ENCODE measurements at regions not wholly inside any gene's neighbourhood (a gene's known extent, or its start where the extent isn't known, plus 50 kb on each side); places are given as distances from the start of the nearest gene placed in this dataset.
"Not testable (repeated sequence)": the region's sequence is repeated elsewhere in the genome, so short reads cannot be mapped to it uniquely, and the experiment has no call there.

DNA sequence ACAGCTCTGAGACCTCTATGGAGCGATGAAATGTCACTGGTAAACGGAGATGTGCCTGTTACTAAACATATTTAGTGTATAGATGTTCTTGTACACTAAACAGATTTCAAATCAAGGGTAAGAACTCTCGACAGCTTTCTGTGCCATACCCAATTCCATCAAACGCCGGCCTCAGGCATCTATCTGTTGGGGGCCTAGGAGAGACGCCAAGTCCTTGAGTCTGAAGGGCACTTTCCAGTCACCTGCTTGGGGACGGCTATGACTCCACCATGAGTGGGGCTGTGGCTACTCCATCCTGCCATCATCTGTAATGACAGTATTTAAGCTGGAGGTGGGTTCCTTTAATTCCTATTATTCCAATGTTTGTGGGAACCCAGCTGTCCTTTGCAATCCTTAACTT lies 87.8 kb downstream of the SHANK2 start (continued):
- TF ChIP-seq FOSL2 (IDR thresholded peaks at IDR 0.05), result no peak
- no peak for TF ChIP-seq FOSL2 (CRISPR knock-in tag; IDR thresholded peaks at IDR 0.05)
- TF ChIP-seq, protein P1, sequence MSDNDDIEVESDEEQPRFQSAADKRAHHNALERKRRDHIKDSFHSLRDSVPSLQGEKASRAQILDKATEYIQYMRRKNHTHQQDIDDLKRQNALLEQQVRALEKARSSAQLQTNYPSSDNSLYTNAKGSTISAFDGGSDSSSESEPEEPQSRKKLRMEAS (IDR thresholded peaks at IDR 0.05), result no peak
- TF ChIP-seq POLR2AphosphoS2 (conservative IDR thresholded peaks at IDR 0.05; ENCODE audit: low read length), result no peak

DNA sequence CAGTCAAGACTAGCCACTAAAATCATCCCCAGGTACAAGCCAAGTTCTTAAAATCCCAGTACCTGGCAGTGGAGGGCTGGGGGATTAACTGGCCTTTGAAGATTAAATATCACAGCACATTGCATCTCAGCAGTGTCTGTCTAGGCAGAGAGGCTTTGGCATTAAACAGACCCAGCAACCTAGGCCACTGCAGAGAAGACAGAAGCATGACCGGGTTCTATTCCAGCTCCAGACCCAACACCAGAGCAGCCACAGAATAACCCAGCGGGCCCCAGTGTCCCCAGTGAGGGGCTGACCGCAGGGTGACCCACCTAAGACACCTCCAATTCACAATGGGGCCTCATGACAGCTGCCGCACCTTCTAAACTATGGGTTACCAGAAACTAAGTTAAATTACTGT lies 88.2 kb downstream of the SHANK2 start:
- Histone ChIP-seq H3K4me3 (no peak overlapping the region), H3K4me2 (no peak overlapping the region), H3K4me1 (peaks cover 3% of the 10 kb centered on the region; the same call in 2 of the 3 replicates), H3K9me3 (no peaks in the 10 kb centered on the region), H3K27ac (no peak overlapping the region)
- ChIA-PET CTCF (interaction anchor here (0.7 kb wide), 1 partner anchor 382 kb away, joined by 4 read pairs; no protein-coding TSS in a partner anchor), POLR2A (interaction anchor here (0.8 kb wide), 1 partner anchor 16 kb away, joined by 3 read pairs; no protein-coding TSS in a partner anchor)
- DNase-seq (ENCODE audit: low read depth in 1 of 2, low spot score in 1 of 2) (no peak), ATAC-seq (no peak; a peak in 1 of 6 replicates), FAIRE-seq (no peak)
- TF ChIP-seq RFX5 (IDR thresholded peaks at IDR 0.05), result no peak
- TF ChIP-seq, protein P2, sequence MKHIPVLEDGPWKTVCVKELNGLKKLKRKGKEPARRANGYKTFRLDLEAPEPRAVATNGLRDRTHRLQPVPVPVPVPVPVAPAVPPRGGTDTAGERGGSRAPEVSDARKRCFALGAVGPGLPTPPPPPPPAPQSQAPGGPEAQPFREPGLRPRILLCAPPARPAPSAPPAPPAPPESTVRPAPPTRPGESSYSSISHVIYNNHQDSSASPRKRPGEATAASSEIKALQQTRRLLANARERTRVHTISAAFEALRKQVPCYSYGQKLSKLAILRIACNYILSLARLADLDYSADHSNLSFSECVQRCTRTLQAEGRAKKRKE (CRISPR knock-in tag; IDR thresholded peaks at IDR 0.05; ENCODE audit: low read depth), result no peak
- TF ChIP-seq EP300 (IDR thresholded peaks at IDR 0.05), result no peak
- TF ChIP-seq HDAC2 (IDR thresholded peaks at IDR 0.05), result no peak
- no peak for TF ChIP-seq HOXA7 (CRISPR knock-in tag; IDR thresholded peaks at IDR 0.05)
- no peak for TF ChIP-seq ZSCAN20 (CRISPR knock-in tag; IDR thresholded peaks at IDR 0.05)
- TF ChIP-seq FOXS1 (CRISPR knock-in tag; IDR thresholded peaks at IDR 0.05), result no peak
- TF ChIP-seq, protein P3, sequence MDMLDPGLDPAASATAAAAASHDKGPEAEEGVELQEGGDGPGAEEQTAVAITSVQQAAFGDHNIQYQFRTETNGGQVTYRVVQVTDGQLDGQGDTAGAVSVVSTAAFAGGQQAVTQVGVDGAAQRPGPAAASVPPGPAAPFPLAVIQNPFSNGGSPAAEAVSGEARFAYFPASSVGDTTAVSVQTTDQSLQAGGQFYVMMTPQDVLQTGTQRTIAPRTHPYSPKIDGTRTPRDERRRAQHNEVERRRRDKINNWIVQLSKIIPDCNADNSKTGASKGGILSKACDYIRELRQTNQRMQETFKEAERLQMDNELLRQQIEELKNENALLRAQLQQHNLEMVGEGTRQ (IDR thresholded peaks at IDR 0.05), result no peak
- no peak for TF ChIP-seq ESRRA (IDR thresholded peaks at IDR 0.05; ENCODE audit: borderline replicate concordance, low read length)
- TF ChIP-seq RCOR1 (IDR thresholded peaks at IDR 0.05; ENCODE audit: low read depth, low read length), result no peak
- WGBS (ENCODE audit: missing lambda C conversion rate), result 87% methylated on average over 3 of the region's 4 CpGs

DNA sequence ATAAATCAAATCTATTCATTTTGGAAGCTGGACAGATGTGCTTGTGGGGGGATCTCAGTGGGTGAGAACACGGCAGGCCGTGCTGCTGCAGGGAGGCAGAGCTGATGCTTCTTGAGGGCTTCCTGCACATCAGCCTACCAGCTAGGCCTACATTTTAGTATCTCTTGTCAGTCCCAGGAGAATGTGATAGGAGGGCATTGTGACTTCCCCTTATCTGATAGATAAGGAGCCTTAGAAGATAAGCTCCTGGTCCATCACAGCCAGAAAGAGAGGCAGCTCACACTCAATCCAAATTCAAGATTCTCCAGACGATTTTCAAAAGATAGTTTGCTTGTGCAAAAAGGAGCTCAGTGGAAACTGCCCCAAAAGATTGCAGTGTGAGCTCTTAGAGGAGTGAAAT lies 89.0 kb downstream of the SHANK2 start:
- H3K4me1 ChIP-seq, result no peaks in the 10 kb centered on the region
- ChIA-PET POLR2A (interaction anchor here (0.8 kb wide), 1 partner anchor 17 kb away, joined by 3 read pairs; no protein-coding TSS in a partner anchor), CTCF (interaction anchor here (0.7 kb wide), 1 partner anchor 82 kb away, joined by 3 read pairs; no protein-coding TSS in a partner anchor)
- no peak for TF ChIP-seq FOSL2 (IDR thresholded peaks at IDR 0.05)
- no peak for TF ChIP-seq FOSL2 (CRISPR knock-in tag; IDR thresholded peaks at IDR 0.05)
- no peak for TF ChIP-seq CHD2 (IDR thresholded peaks at IDR 0.05; ENCODE audit: low read length, partially characterized antibody)
- TF ChIP-seq RARB (CRISPR knock-in tag; IDR thresholded peaks at IDR 0.05), result no peak
- TF ChIP-seq, protein P4, sequence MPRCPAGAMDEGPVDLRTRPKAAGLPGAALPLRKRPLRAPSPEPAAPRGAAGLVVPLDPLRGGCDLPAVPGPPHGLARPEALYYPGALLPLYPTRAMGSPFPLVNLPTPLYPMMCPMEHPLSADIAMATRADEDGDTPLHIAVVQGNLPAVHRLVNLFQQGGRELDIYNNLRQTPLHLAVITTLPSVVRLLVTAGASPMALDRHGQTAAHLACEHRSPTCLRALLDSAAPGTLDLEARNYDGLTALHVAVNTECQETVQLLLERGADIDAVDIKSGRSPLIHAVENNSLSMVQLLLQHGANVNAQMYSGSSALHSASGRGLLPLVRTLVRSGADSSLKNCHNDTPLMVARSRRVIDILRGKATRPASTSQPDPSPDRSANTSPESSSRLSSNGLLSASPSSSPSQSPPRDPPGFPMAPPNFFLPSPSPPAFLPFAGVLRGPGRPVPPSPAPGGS (IDR thresholded peaks at IDR 0.05), result no peak
- TF ChIP-seq, protein P5, sequence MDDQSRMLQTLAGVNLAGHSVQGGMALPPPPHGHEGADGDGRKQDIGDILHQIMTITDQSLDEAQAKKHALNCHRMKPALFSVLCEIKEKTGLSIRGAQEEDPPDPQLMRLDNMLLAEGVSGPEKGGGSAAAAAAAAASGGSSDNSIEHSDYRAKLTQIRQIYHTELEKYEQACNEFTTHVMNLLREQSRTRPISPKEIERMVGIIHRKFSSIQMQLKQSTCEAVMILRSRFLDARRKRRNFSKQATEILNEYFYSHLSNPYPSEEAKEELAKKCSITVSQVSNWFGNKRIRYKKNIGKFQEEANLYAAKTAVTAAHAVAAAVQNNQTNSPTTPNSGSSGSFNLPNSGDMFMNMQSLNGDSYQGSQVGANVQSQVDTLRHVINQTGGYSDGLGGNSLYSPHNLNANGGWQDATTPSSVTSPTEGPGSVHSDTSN (IDR thresholded peaks at IDR 0.05), result no peak
- H3K9me3 ChIP-seq, result no peaks in the 10 kb centered on the region
- H3K4me3 ChIP-seq, result no peak overlapping the region
- no peak overlapping the region for H3K27ac ChIP-seq
- WGBS (ENCODE audit: missing lambda C conversion rate), result 90% methylated on average over 3 of the region's 3 CpGs
- ATAC-seq (no peak), DNase-seq (ENCODE audit: low read depth in 1 of 2, low spot score in 1 of 2) (no peak), FAIRE-seq (no peak)
- no peak overlapping the region for H3K4me2 ChIP-seq

DNA sequence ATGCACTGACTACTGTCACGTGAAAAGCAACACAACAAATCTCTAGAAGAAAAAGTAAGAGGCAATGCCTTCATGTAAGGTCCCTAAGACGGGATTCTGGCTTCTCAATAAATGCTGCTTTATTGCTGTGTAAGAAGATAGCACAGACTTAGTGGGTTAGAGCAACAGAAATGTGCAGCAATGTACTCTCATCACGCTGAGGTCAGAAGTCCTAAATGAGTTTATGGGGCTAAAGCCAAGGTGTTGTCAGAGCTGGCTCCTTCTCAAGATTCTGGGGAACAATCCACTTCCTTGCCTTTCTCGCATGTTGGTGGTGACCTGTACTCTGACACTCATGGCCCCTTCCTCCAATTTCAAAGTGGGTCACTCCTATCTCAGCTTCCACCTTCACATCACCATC lies 93.4 kb downstream of the SHANK2 start:
- TF ChIP-seq ESRRA (IDR thresholded peaks at IDR 0.05; ENCODE audit: borderline replicate concordance, low read length) (no peak), POLR2A (IDR thresholded peaks at IDR 0.05; ENCODE audit: low read length) (no peak), NFE2L2 (conservative IDR thresholded peaks at IDR 0.05; ENCODE audit: low read length) (no peak), RNF2 (IDR thresholded peaks at IDR 0.05; ENCODE audit: borderline replicate concordance, low read depth) (no peak)
- TF ChIP-seq, protein P3 (IDR thresholded peaks at IDR 0.05), result no peak
- FAIRE-seq (no peak), ATAC-seq (no peak), DNase-seq (ENCODE audit: low read depth in 1 of 2, low spot score in 1 of 2) (no peak)
- Histone ChIP-seq H3K27ac (no peak overlapping the region), H3K9me3 (no peaks in the 10 kb centered on the region), H3K4me1 (peaks cover 3% of the 10 kb centered on the region; the same call in 1 of the 3 replicates), H3K4me2 (no peak overlapping the region), H3K4me3 (no peak overlapping the region)
- WGBS (ENCODE audit: missing lambda C conversion rate), result 95% methylated on average over 4 of the region's 4 CpGs
- CTCF ChIA-PET, result no interaction called here
- POLR2A ChIA-PET, result no interaction called here

DNA sequence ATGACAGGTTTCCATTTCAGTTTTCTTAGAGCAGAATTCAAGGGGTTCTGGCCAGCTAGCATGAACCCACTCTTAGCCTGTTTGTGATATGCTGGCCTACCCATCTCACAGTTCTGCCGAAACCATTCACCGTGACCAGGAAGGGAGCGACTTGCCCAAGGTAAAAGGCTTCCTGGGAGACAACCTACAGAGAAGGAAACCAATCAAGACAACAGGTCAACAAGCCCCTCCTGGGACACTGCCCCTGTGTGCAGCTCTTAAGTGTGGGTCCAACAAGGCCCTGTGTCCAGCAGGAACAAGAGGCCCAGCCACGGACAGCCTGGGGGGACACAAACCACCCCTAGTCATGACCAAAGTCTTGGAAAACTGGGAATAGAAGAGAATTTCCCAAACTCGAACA lies 94.7 kb downstream of the SHANK2 start:
- POLR2A ChIA-PET; FAIRE-seq; H3K4me3 ChIP-seq; H3K4me2 ChIP-seq; DNase-seq (ENCODE audit: low read depth in 1 of 2, low spot score in 1 of 2); ATAC-seq; H3K27ac ChIP-seq; H3K9me3 ChIP-seq: not testable (repeated sequence)
- peaks cover 12% of the 10 kb centered on the region for H3K4me1 ChIP-seq
- CTCF ChIA-PET, result interaction anchor here (0.6 kb wide), 1 partner anchor 216 kb away, joined by 3 read pairs; no protein-coding TSS in a partner anchor
- 82% methylated on average over 5 of the region's 5 CpGs for WGBS (ENCODE audit: missing lambda C conversion rate)

Measured in A549 (cell line).